Endothelial cell of umbilical vein (primary cell): ENCODE measurements at regions not wholly inside any gene's neighbourhood (a gene's known extent, or its start where the extent isn't known, plus 50 kb on each side); places are given as distances from the start of the nearest gene placed in this dataset.

Source experiments
- EZH2 ChIP-seq: IDR thresholded peaks from 2 replicates; pipeline ENCODE4 v1.6.1; 2012; ENCODE audit warnings: borderline replicate concordance, low read depth, mild to moderate bottlenecking, moderate library complexity, low read length, inconsistent platforms; ENCODE audit not compliant: severe bottlenecking
- JUN ChIP-seq: IDR thresholded peaks from 2 replicates; pipeline ENCODE4 v1.6.1; 2011; ENCODE audit warnings: borderline replicate concordance, low read depth; ENCODE audit not compliant: insufficient read length, insufficient read depth
- POLR2AphosphoS5 ChIP-seq: IDR thresholded peaks from 2 replicates; pipeline ENCODE4 v1.6.1; 2012; ENCODE audit warnings: low read depth, mild to moderate bottlenecking, control low read depth, low read length, moderate library complexity; ENCODE audit not compliant: insufficient read depth
- TF ChIP-seq, protein P1 (sequence below), 2 donors: IDR thresholded peaks; 1 replicate in 1 of 2; 2 replicates in 1 of 2; pipeline ENCODE4 v1.5.1; 2011; ENCODE audit warnings: low read length in 2 of 2, mild to moderate bottlenecking in 2 of 2, moderate library complexity in 2 of 2, control low read depth in 1 of 2, inconsistent platforms in 1 of 2, low read depth in 1 of 2; ENCODE audit not compliant: insufficient read depth in 1 of 2; ENCODE audit errors: extremely low read depth in 1 of 2
- TF ChIP-seq, protein P2 (sequence below): IDR thresholded peaks from 2 replicates; pipeline ENCODE4 v1.6.1; 2011; ENCODE audit not compliant: insufficient read depth, insufficient read length

DNA sequence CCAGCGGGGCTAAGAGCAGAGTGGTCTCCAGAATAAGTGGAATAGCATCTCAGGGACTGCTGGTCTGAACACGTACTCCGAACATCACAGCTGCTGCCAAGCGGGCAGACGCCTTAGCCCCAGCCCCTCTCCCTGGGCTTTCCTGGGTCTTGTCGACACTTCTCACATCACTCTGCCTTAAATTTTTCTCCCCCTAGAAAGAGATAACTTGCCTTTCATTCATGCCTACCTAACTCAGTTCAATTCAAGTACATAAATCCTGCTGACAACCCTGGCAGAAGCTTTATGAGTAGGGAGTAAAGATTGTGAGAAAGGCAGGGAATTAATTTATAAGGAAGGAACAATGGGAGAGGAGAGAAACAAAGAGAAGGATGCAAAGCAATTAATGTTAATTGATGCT is 202.9 kb upstream of the TNP1 start:
- TF ChIP-seq POLR2AphosphoS5 (no peak), JUN (no peak), EZH2 (no peak)
- TF ChIP-seq, protein P1, sequence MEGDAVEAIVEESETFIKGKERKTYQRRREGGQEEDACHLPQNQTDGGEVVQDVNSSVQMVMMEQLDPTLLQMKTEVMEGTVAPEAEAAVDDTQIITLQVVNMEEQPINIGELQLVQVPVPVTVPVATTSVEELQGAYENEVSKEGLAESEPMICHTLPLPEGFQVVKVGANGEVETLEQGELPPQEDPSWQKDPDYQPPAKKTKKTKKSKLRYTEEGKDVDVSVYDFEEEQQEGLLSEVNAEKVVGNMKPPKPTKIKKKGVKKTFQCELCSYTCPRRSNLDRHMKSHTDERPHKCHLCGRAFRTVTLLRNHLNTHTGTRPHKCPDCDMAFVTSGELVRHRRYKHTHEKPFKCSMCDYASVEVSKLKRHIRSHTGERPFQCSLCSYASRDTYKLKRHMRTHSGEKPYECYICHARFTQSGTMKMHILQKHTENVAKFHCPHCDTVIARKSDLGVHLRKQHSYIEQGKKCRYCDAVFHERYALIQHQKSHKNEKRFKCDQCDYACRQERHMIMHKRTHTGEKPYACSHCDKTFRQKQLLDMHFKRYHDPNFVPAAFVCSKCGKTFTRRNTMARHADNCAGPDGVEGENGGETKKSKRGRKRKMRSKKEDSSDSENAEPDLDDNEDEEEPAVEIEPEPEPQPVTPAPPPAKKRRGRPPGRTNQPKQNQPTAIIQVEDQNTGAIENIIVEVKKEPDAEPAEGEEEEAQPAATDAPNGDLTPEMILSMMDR (IDR thresholded peaks at IDR 0.05; ENCODE audit: extremely low read depth in 1 of 2, insufficient read depth in 1 of 2, low read depth in 1 of 2, low read length in 2 of 2) = no peak
- TF ChIP-seq, protein P2, sequence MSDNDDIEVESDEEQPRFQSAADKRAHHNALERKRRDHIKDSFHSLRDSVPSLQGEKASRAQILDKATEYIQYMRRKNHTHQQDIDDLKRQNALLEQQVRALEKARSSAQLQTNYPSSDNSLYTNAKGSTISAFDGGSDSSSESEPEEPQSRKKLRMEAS = no peak
